ENCODE measurements at regions not wholly inside any gene's neighbourhood (a gene's known extent, or its start where the extent isn't known, plus 50 kb on each side); places are given as distances from the start of the nearest gene placed in this dataset.

- H3K4me1 ChIP-seq = no peaks in the 10 kb centered on the region
- TF ChIP-seq CTCF (IDR thresholded peaks at IDR 0.05) (no peak), POLR2A (IDR thresholded peaks at IDR 0.05) (no peak)
- no peaks in the 10 kb centered on the region for H3K9me3 ChIP-seq
- DNase-seq = no peak
- H3K27me3 ChIP-seq = no peaks in the 10 kb centered on the region
- H3K36me3 ChIP-seq = no peaks in the 10 kb centered on the region
- no peak overlapping the region for H3K4me3 ChIP-seq
- H3K27ac ChIP-seq = no peak overlapping the region
Observed at GRCh38 chr11:96447208-96448110, 57.6 kb downstream of the JRKL start.

GRCh38 chr11:96448225-96448624 lies 58.4 kb downstream of the JRKL start:
- DNase-seq = no peak
- Histone ChIP-seq H3K36me3 (no peaks in the 10 kb centered on the region), H3K9me3 (no peaks in the 10 kb centered on the region), H3K27ac (no peak overlapping the region), H3K4me1 (no peaks in the 10 kb centered on the region), H3K4me3 (no peak overlapping the region), H3K27me3 (no peaks in the 10 kb centered on the region)
- TF ChIP-seq CTCF (IDR thresholded peaks at IDR 0.05) = no peak
- no peak for TF ChIP-seq POLR2A (IDR thresholded peaks at IDR 0.05)

GRCh38 chr11:96456111-96456510 lies 66.3 kb downstream of the JRKL start:
- Histone ChIP-seq H3K4me3 (no peak overlapping the region), H3K27ac (no peak overlapping the region), H3K9me3 (no peaks in the 10 kb centered on the region), H3K27me3 (no peaks in the 10 kb centered on the region), H3K36me3 (no peaks in the 10 kb centered on the region), H3K4me1 (no peaks in the 10 kb centered on the region)
- no peak for DNase-seq
- TF ChIP-seq CTCF (IDR thresholded peaks at IDR 0.05) (no peak), POLR2A (IDR thresholded peaks at IDR 0.05) (no peak)

- Histone ChIP-seq H3K9me3 (no peaks in the 10 kb centered on the region), H3K27ac (no peak overlapping the region), H3K36me3 (no peaks in the 10 kb centered on the region), H3K4me3 (no peak overlapping the region), H3K27me3 (no peaks in the 10 kb centered on the region), H3K4me1 (peaks cover 0 to 7% (median 0%) of the 10 kb centered on the region in 4 donors)
- no peak for DNase-seq
- no peak for TF ChIP-seq POLR2A (IDR thresholded peaks at IDR 0.05)
- TF ChIP-seq CTCF (IDR thresholded peaks at IDR 0.05) = no peak
Observed at GRCh38 chr11:96459751-96460150, 69.9 kb downstream of the JRKL start.

GRCh38 chr11:96461871-96462270 lies 72.1 kb downstream of the JRKL start:
- Histone ChIP-seq H3K36me3 (no peaks in the 10 kb centered on the region), H3K4me1 (peaks cover 0 to 7% (median 0%) of the 10 kb centered on the region in 4 donors), H3K27ac (no peak overlapping the region), H3K27me3 (no peaks in the 10 kb centered on the region), H3K9me3 (no peaks in the 10 kb centered on the region), H3K4me3 (no peak overlapping the region)
- DNase-seq = no peak
- TF ChIP-seq CTCF (IDR thresholded peaks at IDR 0.05) (no peak), POLR2A (IDR thresholded peaks at IDR 0.05) (no peak)

Measured in Peyer's patch (tissue), 4 donors.